ENCODE measurements at regions not wholly inside any gene's neighbourhood (a gene's known extent, or its start where the extent isn't known, plus 50 kb on each side); places are given as distances from the start of the nearest gene placed in this dataset.
"Not testable (repeated sequence)": the region's sequence is repeated elsewhere in the genome, so short reads cannot be mapped to it uniquely, and the experiment has no call there.

DNA sequence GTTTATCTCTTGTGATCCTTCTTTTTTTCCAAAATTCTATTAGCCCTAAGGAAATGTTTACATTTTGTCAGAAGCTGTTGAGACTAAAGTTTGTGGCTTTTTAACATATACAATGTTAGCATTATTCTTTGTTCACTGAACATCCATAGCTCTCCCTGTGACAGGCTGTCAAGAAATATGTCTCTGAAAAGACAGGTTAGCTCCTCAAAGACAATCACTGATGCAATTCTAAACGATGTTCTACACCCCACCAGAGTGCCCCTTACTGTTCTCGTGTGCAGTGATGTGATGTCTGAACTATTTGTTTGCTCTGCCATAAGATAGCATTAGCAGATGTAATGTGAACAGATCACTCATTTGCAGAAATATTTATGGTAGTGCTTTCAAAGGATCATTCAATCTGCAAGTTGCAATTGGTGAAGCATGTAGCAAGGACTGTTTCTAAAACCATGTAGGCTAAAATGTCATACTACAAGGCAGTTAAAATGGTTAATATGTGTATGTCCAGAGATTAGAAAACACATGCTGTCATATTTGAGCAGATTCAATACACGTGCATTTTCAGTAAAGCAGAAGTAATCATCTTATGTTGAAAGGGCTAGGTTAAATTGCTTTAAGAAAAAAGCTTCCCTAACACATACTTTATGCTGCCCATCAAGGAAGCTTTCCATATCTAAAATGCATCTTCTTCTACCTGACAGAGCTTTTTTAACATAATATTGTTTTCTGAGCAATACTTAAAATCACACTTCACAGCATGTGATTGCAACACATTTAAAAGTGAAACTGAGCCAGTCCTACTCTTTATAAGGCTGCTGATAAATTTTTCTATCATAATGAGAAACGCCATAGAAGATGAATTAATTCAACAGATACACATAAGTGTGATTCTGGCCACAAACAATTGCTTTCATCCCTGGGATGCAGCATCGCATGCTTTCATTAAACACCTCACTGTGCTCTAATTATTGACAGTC lies 285.7 kb upstream of the UBE2E3 start:
- DNase-seq: no peak

DNA sequence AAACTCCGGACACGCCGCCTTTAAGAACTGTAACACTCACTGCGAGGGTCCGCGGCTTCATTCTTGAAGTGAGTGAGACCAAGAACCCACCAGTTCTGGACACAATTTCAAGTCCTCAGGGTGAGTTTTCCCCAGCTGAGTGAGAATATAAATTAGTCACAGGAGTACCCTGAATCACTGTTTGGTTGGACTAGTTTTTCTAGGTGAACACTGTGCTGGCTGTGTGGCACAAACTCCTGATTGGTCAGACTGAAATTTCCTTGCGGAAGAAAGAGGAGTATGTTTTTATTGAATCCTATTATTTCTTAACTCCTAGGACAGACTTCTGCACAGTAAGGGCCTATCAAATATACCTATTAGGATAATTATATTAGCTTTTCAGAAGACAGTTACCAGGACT lies 288.1 kb upstream of the UBE2E3 start:
- no peak for DNase-seq

DNA sequence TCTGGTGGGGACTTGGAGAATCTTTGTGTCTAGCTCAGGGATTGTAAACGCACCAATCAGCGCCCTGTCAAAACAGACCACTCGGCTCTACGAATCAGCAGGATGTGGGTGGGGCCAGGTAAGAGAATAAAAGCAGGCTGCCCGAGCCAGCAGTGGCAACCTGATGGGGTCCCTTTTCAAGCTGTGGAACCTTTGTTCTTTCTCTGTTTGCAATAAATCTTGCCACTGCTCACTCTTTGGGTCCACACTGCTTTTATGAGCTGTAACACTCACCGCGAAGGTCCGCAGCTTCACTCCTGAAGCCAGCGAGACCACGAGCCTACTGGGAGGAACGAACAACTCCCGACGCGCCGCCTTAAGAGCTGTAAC lies 288.6 kb upstream of the UBE2E3 start:
- DNase-seq: not testable (repeated sequence)

GRCh38 chr2:180691186-180691854 lies 289.1 kb upstream of the UBE2E3 start:
- not testable (repeated sequence) for DNase-seq

- DNase-seq: no peak
Observed at GRCh38 chr2:180690611-180691010, 289.8 kb upstream of the UBE2E3 start.

- DNase-seq: no peak
Observed at GRCh38 chr2:180682871-180683270, 297.5 kb upstream of the UBE2E3 start.

GRCh38 chr2:180679693-180680092 lies 300.7 kb upstream of the UBE2E3 start:
- DNase-seq: no peak

DNA sequence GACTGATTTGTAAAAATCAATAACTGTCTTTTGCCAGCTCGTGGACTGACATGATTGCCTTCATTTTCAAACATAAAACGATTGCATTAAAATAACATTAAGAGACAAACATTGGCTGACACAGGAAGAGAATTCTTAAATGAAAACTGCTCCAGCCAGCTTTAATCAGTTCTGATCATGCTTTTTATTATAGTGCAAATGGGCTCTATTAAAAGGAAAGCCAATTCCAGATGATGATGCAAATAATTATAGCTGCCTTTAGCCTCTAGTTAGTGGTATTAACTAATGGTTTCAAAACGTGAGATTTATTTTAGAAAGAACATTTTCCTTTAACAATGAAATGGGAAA lies 301.8 kb upstream of the UBE2E3 start:
- DNase-seq: no peak

- DNase-seq: no peak
Observed at GRCh38 chr2:180677930-180678624, 302.3 kb upstream of the UBE2E3 start.

DNA sequence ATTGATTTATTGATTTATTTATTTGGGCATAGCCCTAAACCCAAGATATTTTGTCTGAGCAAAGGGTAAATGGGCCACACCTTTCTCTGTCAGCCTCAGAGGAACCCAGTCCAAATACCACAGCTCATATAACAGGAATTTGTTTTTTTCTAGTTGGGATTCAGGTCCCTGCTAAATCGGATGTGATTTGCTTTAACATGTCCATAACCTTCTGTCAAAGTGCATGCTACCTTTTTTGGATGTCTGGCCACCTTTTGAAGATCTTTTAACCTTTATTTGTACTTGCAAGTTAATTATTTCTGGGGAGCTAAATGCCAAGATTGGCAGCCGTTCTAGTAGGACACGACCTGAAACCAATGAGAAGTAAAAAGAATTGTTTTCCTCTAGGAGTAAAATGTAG lies 303.2 kb upstream of the UBE2E3 start:
- no peak for DNase-seq

- DNase-seq: no peak
Observed at GRCh38 chr2:180676520-180677025, 303.8 kb upstream of the UBE2E3 start.

DNA sequence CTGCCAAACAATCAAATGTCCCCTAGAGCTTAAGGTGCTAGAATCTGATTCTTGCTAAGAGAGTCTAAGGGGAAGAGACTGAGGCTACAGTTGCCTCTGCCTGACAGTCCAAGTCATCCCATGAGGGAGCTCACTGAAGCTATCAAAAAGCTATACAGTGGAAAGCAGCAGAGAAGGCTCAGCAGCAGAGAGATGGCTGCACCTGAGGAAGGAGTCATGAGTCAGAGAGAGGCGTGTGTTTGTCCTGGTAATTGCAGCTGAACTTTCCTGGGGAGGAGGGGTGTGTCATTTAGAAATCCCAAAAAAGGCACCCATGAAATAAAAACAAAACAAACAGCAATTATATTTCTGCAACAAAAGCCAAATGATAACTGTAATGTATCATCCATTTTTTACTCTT lies 305.2 kb upstream of the UBE2E3 start:
- DNase-seq: no peak

GRCh38 chr2:180672377-180672776 lies 308.0 kb upstream of the UBE2E3 start:
- DNase-seq: no peak

GRCh38 chr2:180670302-180671003 lies 310.0 kb upstream of the UBE2E3 start:
- no peak for DNase-seq

DNA sequence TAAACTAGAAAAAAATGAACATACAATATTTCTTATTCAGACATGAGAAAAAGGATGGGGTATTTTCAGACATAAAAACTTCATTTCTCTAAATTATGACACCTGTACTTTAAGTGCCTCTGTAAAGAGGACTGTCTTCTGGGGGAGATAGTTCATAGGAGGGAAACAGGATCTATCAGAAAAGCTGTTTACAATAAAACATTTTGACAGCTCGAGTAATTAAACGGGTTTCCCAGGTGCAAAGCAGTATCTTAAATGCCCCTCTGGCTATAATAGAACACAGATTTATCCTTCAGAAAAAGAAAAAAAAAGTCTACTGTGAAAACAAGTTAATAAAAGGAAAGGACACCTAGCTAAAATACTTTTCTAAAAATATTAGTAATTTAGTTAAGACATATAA lies 311.4 kb upstream of the UBE2E3 start:
- no peak for DNase-seq

GRCh38 chr2:180664507-180664906 lies 315.9 kb upstream of the UBE2E3 start:
- DNase-seq: no peak

- no peak for DNase-seq
Observed at GRCh38 chr2:180662941-180663471, 317.4 kb upstream of the UBE2E3 start.

- DNase-seq: no peak
Observed at GRCh38 chr2:180662521-180662920, 317.9 kb upstream of the UBE2E3 start.

DNA sequence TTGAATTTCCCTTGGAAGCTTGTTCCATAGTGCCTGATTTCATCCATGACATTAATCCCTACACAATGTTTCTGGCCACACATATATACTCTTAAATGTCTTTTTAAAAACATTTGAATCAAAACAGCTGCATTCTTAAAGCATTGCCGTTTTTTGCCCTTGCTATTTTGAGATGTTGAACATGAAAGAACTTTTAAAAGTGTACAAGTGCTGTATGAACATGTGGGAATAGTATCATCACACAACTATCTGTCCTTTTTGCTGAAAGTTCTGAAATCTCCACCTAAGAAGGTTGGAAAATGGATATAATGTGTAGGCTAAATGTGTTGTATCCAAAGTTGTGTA lies 318.7 kb upstream of the UBE2E3 start:
- DNase-seq: no peak

GRCh38 chr2:180660881-180661685 lies 319.3 kb upstream of the UBE2E3 start:
- no peak for DNase-seq

- no peak for DNase-seq
Observed at GRCh38 chr2:180660207-180660606, 320.2 kb upstream of the UBE2E3 start.

- no peak for DNase-seq
Observed at GRCh38 chr2:180657054-180657453, 323.4 kb upstream of the UBE2E3 start.

All from activated CD4-positive, alpha-beta T cell treated with anti-CD3 and anti-CD28 coated beads, Interleukin-2, Interleukin-6, amounts not matched to agents 100 ng/mL and 50 ng/mL, durations not matched to agents 16 hours and 8 hours (primary cell).